Spleen (tissue), 11 donors: ENCODE measurements at regions not wholly inside any gene's neighbourhood (a gene's known extent, or its start where the extent isn't known, plus 50 kb on each side); places are given as distances from the start of the nearest gene placed in this dataset.

ENCODE experiments used
- DNase-seq: peaks from one replicate; pipeline ENCODE4 v3.0.0-alpha.2; 2020
- H3K27ac ChIP-seq, 8 donors: fragments of 200-600 bp; sonication (generic) in 7 of 8; 1 replicate in 4 of 8; 2 replicates in 4 of 8; pipeline versions ENCODE4 v1.5.0 to v1.8.0; 2016 to 2021; ENCODE audit warnings: inconsistent platforms in 4 of 8, mild to moderate bottlenecking in 4 of 8, moderate library complexity in 1 of 8
- H3K27me3 ChIP-seq, 7 donors: fragments of 200-600 bp; sonication (generic) in 6 of 7; replicated peaks in 1 of 7; 1 replicate in 4 of 7; 2 replicates in 3 of 7; pipeline versions ENCODE4 v1.5.0 to v1.8.0; 2016 to 2021; ENCODE audit warnings: inconsistent platforms in 3 of 7, mild to moderate bottlenecking in 1 of 7
- H3K36me3 ChIP-seq, 6 donors: fragments of 200-600 bp; sonication (generic) in 5 of 6; 1 replicate in 4 of 6; 2 replicates in 2 of 6; pipeline versions ENCODE4 v1.5.0 to v1.8.0; 2016 to 2021; ENCODE audit warnings: inconsistent platforms in 2 of 6
- H3K4me1 ChIP-seq, 6 donors: fragments of 200-600 bp; sonication (generic) in 5 of 6; 1 replicate in 3 of 6; 2 replicates in 3 of 6; pipeline versions ENCODE4 v1.5.0 to v1.8.0; 2016 to 2021; ENCODE audit warnings: inconsistent platforms in 3 of 6
- H3K4me3 ChIP-seq, 8 donors: fragments of 200-600 bp; sonication (generic) in 7 of 8; 1 replicate in 4 of 8; 2 replicates in 4 of 8; pipeline versions ENCODE4 v1.5.0 to v1.8.0; 2016 to 2021; ENCODE audit warnings: inconsistent platforms in 4 of 8, mild to moderate bottlenecking in 4 of 8, moderate library complexity in 2 of 8
- H3K9me3 ChIP-seq, 8 donors: fragments of 200-600 bp; sonication (generic) in 7 of 8; 1 replicate in 4 of 8; 2 replicates in 4 of 8; pipeline versions ENCODE4 v1.5.0 to v1.8.0; 2016 to 2021; ENCODE audit warnings: inconsistent platforms in 4 of 8
- CTCF ChIP-seq, 11 experiments: fragments of 200-600 bp in 7 of 11; fragments of 450-650 bp in 4 of 11; sonication (generic) in 4 of 11; IDR thresholded peaks in 8 of 11; conservative IDR thresholded peaks in 3 of 11; 1 replicate in 7 of 11; 2 replicates in 4 of 11; pipeline versions ENCODE4 v1.4.0 to v1.8.0; 2016 to 2021; ENCODE audit warnings: antibody characterized with exemption in 11 of 11, inconsistent platforms in 4 of 11, mild to moderate bottlenecking in 1 of 11
- POLR2A ChIP-seq, 3 donors: fragments of 450-650 bp; IDR thresholded peaks; one replicate each; pipeline ENCODE4 v1.5.1; 2017; ENCODE audit warnings: antibody characterized with exemption in 3 of 3, mild to moderate bottlenecking in 1 of 3
- POLR2AphosphoS5 ChIP-seq, 3 donors: sonication (generic); formaldehyde crosslinking; IDR thresholded peaks; one replicate each; pipeline ENCODE4 v1.5.1; 2017; ENCODE audit warnings: antibody characterized with exemption in 3 of 3
- WGBS, 5 donors: extraction: QIAGEN DNeasy Blood & Tissue Kit in 3 of 5; methylation state at CpG; one replicate each; pipeline versions ENCODE4 v1.1.5 to v1.1.7; 2013 to 2018; 5-methylcytosine and 5-hydroxymethylcytosine counted together
- intact Hi-C: fragments of 100-400 bp; cut with DNase I; formaldehyde crosslinking; loops from one replicate; pipeline ENCODE4 v1.15.0; 2023; ENCODE audit warnings: low total_unique reads
- donor health status: healthy with polysubstance abuse.
- donor health status: DM: no; HTN: no; CAD: no; lungs with moderate emphysema.
- donor health status: DM: no; HTN: no; CAD: no.
- donor health status: Bipolar disorder and iron deficiency.
- donor health status: healthy.
- donor health status: DM: no; HTN: no; CAD: no.
- donor health status: DM: yes; HTN: yes; CAD: no.

DNA sequence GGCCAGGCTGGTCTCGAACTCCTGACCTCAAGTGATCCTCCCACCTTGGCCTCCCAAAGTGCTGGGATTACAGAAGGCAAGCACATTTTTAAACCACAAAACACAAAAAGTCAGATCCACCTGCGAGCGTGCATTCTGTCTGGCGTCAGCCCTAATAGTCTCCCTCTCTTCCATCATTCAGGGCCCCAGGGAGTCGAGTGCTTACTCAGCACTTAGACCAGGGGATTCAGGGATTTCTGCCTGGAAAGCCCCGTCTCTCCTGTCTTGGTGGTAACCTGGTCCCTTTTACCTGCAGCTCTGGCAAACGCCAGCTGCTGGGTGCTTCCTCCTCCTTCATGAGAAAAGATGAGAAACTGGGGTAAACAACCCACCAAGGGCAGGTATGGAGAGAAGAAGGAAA lies 443.1 kb downstream of the SOX9 start:
- no peak for DNase-seq
- Histone ChIP-seq H3K36me3 (no peaks in the 10 kb centered on the region), H3K9me3 (no peaks in the 10 kb centered on the region), H3K4me3 (no peak overlapping the region), H3K4me1 (no peaks in the 10 kb centered on the region), H3K27me3 (peaks cover 0 to 31% (median 0%) of the 10 kb centered on the region in 7 donors), H3K27ac (no peak overlapping the region)
- intact Hi-C loops = no loop called here
- 80 to 94% (median 90%) methylated on average over 7 of the region's 7 CpGs for WGBS, 5 donors
- TF ChIP-seq CTCF (IDR thresholded peaks at IDR 0.05 in 8 of 11, conservative IDR thresholded peaks at IDR 0.05 in 3 of 11) (no peak), POLR2A (IDR thresholded peaks at IDR 0.05) (no peak), POLR2AphosphoS5 (IDR thresholded peaks at IDR 0.05) (no peak)

GRCh38 chr17:72565006-72565405 lies 444.2 kb downstream of the SOX9 start:
- H3K9me3 ChIP-seq = no peaks in the 10 kb centered on the region
- H3K27ac ChIP-seq = no peak overlapping the region
- intact Hi-C loops = no loop called here
- peaks cover 0 to 42% (median 6%) of the 10 kb centered on the region in 7 donors for H3K27me3 ChIP-seq
- DNase-seq = no peak
- no peak overlapping the region for H3K4me3 ChIP-seq
- no peaks in the 10 kb centered on the region for H3K36me3 ChIP-seq
- no peaks in the 10 kb centered on the region for H3K4me1 ChIP-seq
- WGBS, 5 donors = 90 to 98% (median 94%) methylated on average over 5 of the region's 5 CpGs
- TF ChIP-seq POLR2AphosphoS5 (IDR thresholded peaks at IDR 0.05) (no peak), CTCF (IDR thresholded peaks at IDR 0.05 in 8 of 11, conservative IDR thresholded peaks at IDR 0.05 in 3 of 11) (no peak)

DNA sequence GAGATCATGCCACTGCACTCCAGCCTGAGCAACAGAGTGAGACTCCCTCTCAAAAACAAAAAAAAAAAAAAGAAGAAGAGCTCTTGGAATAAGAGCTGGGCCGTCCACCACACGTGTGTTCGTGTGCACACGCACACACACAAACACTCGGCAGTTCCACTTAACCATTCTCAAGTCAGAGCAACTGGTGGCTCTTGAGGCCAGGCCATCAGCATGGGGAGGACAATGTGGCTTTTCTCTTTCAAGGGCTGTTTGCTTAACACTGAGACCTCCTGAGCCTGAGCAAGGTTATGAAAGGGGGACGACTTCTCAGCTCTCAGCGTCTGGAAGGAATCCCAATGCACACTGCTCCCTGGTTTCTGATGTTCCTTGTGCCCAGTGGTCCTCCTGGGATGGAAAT lies 444.9 kb downstream of the SOX9 start:
- Histone ChIP-seq H3K9me3 (no peaks in the 10 kb centered on the region), H3K36me3 (no peaks in the 10 kb centered on the region), H3K27me3 (peaks cover 0 to 37% (median 6%) of the 10 kb centered on the region in 7 donors), H3K4me3 (no peak overlapping the region), H3K4me1 (no peaks in the 10 kb centered on the region), H3K27ac (no peak overlapping the region)
- TF ChIP-seq POLR2A (IDR thresholded peaks at IDR 0.05) = no peak
- no peak for TF ChIP-seq POLR2AphosphoS5 (IDR thresholded peaks at IDR 0.05)
- no peak for TF ChIP-seq CTCF (IDR thresholded peaks at IDR 0.05 in 8 of 11, conservative IDR thresholded peaks at IDR 0.05 in 3 of 11)
- intact Hi-C loops = no loop called here
- peak; percentile 31 for DNase-seq
- WGBS, 5 donors = 89 to 94% (median 92%) methylated on average over 7 of the region's 7 CpGs

- no peaks in the 10 kb centered on the region for H3K9me3 ChIP-seq
- no peak overlapping the region for H3K4me3 ChIP-seq
- H3K27ac ChIP-seq = no peak overlapping the region
- intact Hi-C loops = no loop called here
- no peaks in the 10 kb centered on the region for H3K4me1 ChIP-seq
- peaks cover 0 to 39% (median 6%) of the 10 kb centered on the region in 7 donors for H3K27me3 ChIP-seq
- peak; percentile 50 for DNase-seq
- H3K36me3 ChIP-seq = no peaks in the 10 kb centered on the region
- 64 to 75% (median 72%) methylated on average over 8 of the region's 8 CpGs for WGBS, 5 donors
- TF ChIP-seq CTCF (IDR thresholded peaks at IDR 0.05 in 8 of 11, conservative IDR thresholded peaks at IDR 0.05 in 3 of 11) = no peak
- TF ChIP-seq POLR2AphosphoS5 (IDR thresholded peaks at IDR 0.05) = no peak
- no peak for TF ChIP-seq POLR2A (IDR thresholded peaks at IDR 0.05)
Measured at GRCh38 chr17:72566671-72567484, 446.1 kb downstream of the SOX9 start.
